H9 (cell line): ENCODE measurements at regions not wholly inside any gene's neighbourhood (a gene's known extent, or its start where the extent isn't known, plus 50 kb on each side); places are given as distances from the start of the nearest gene placed in this dataset.

Experiments
- DNase-seq: peaks from one replicate; pipeline ENCODE4 v3.0.0-alpha.2; 2017
- H2AFZ ChIP-seq: one replicate; pipeline ENCODE4 v1.6.1; 2013; ENCODE audit warnings: mild to moderate bottlenecking, low read length, control low read depth, moderate library complexity
- H2AK5ac ChIP-seq: 2 replicates; pipeline ENCODE4 v1.6.1; 2013; ENCODE audit warnings: low read length, control low read depth, mixed read lengths; ENCODE audit not compliant: insufficient read length
- H2BK120ac ChIP-seq: one replicate; pipeline ENCODE4 v1.6.1; 2013; ENCODE audit warnings: low read depth, mild to moderate bottlenecking, low read length, control low read depth, inconsistent platforms; ENCODE audit not compliant: poor library complexity, severe bottlenecking
- H2BK12ac ChIP-seq: 2 replicates; pipeline ENCODE4 v1.6.1; 2013; ENCODE audit warnings: low read length, control low read depth, mixed read lengths, low read depth; ENCODE audit not compliant: insufficient read length
- H2BK15ac ChIP-seq: 2 replicates; pipeline ENCODE4 v1.6.1; 2013; ENCODE audit warnings: low read depth, low read length, control low read depth
- H2BK20ac ChIP-seq: one replicate; pipeline ENCODE4 v1.6.1; 2013; ENCODE audit warnings: low read depth, mild to moderate bottlenecking, low read length, control low read depth, inconsistent platforms; ENCODE audit not compliant: poor library complexity, severe bottlenecking
- H2BK5ac ChIP-seq: 2 replicates; pipeline ENCODE4 v1.6.1; 2013; ENCODE audit warnings: low read length, control low read depth, mixed read lengths; ENCODE audit not compliant: insufficient read length
- H3K14ac ChIP-seq: 2 replicates; pipeline ENCODE4 v1.6.1; 2013; ENCODE audit warnings: low read length, control low read depth; ENCODE audit not compliant: insufficient read depth
- H3K18ac ChIP-seq: 2 replicates; pipeline ENCODE4 v1.6.1; 2013; ENCODE audit warnings: low read depth, mild to moderate bottlenecking, mixed read lengths, low read length, control low read depth; ENCODE audit not compliant: insufficient read length
- H3K23ac ChIP-seq: 2 replicates; pipeline ENCODE4 v1.6.1; 2013; ENCODE audit warnings: low read length, control low read depth, mixed read lengths, low read depth; ENCODE audit not compliant: insufficient read length
- H3K23me2 ChIP-seq: 2 replicates; pipeline ENCODE4 v1.6.1; 2013; ENCODE audit warnings: low read depth, mild to moderate bottlenecking, mixed read lengths, low read length, control low read depth; ENCODE audit not compliant: insufficient read length, poor library complexity, severe bottlenecking
- H3K27ac ChIP-seq: 2 replicates; pipeline ENCODE4 v1.5.1; 2013; ENCODE audit warnings: low read length, control low read depth, mixed read lengths, low read depth; ENCODE audit not compliant: insufficient read length
- H3K27me3 ChIP-seq: 2 replicates; pipeline ENCODE4 v1.6.1; 2013; ENCODE audit warnings: low read length, control low read depth, inconsistent platforms; ENCODE audit not compliant: insufficient read depth
- H3K4ac ChIP-seq: 2 replicates; pipeline ENCODE4 v1.6.1; 2013; ENCODE audit warnings: low read depth, mild to moderate bottlenecking, control low read depth, inconsistent platforms, low read length, moderate library complexity
- H3K4me1 ChIP-seq: 2 replicates; pipeline ENCODE4 v1.6.1; 2013; ENCODE audit warnings: low read length, control low read depth, inconsistent platforms; ENCODE audit not compliant: insufficient read depth
- H3K4me2 ChIP-seq: 2 replicates; pipeline ENCODE4 v1.6.1; 2013; ENCODE audit warnings: low read length, control low read depth, mixed read lengths; ENCODE audit not compliant: insufficient read length, insufficient read depth
- H3K56ac ChIP-seq: 2 replicates; pipeline ENCODE4 v1.6.1; 2013; ENCODE audit warnings: low read depth, mild to moderate bottlenecking, mixed read lengths, low read length, control low read depth; ENCODE audit not compliant: insufficient read length
- H3K79me1 ChIP-seq: 2 replicates; pipeline ENCODE4 v1.6.1; 2013; ENCODE audit warnings: low read depth, mild to moderate bottlenecking, moderate library complexity, low read length, control low read depth, inconsistent platforms; ENCODE audit not compliant: insufficient read depth, poor library complexity, severe bottlenecking
- H3K79me2 ChIP-seq: 2 replicates; pipeline ENCODE4 v1.6.1; 2013; ENCODE audit warnings: low read length, control low read depth, inconsistent platforms; ENCODE audit not compliant: insufficient read depth
- H3K9ac ChIP-seq: 2 replicates; pipeline ENCODE4 v1.6.1; 2013; ENCODE audit warnings: low read length, control low read depth, mixed read lengths; ENCODE audit not compliant: insufficient read length; ENCODE audit errors: extremely low read depth
- H3K9me3 ChIP-seq: one replicate; pipeline ENCODE4 v1.6.1; 2013; ENCODE audit warnings: low read depth, low read length, inconsistent platforms; ENCODE audit not compliant: control insufficient read depth
- H3T11ph ChIP-seq: one replicate; pipeline ENCODE4 v1.6.1; 2013; ENCODE audit warnings: mild to moderate bottlenecking, low read length, control low read depth, inconsistent platforms
- H4K20me1 ChIP-seq: one replicate; pipeline ENCODE4 v1.6.1; 2013; ENCODE audit not compliant: control insufficient read depth, insufficient read length, insufficient read depth
- H4K5ac ChIP-seq: 2 replicates; pipeline ENCODE4 v1.6.1; 2013; ENCODE audit warnings: low read depth, mild to moderate bottlenecking, mixed read lengths, low read length, control low read depth; ENCODE audit not compliant: insufficient read length
- H4K8ac ChIP-seq: replicated peaks from 2 replicates; pipeline ENCODE4 v1.6.1; 2013; ENCODE audit warnings: low read length, control low read depth, mixed read lengths, low read depth; ENCODE audit not compliant: insufficient read length
- H4K91ac ChIP-seq: 2 replicates; pipeline ENCODE4 v1.6.1; 2013; ENCODE audit warnings: low read depth, mild to moderate bottlenecking, moderate library complexity, mixed read lengths, low read length, control low read depth; ENCODE audit not compliant: insufficient read length
- H3K27ac Mint-ChIP-seq, 3 experiments: 2 replicates in 2 of 3; 3 replicates in 1 of 3; pipeline ENCODE4 v1.8.0; 2020 to 2021; ENCODE audit warnings: mixed read lengths in 3 of 3, mild to moderate bottlenecking in 1 of 3, moderate library complexity in 1 of 3
- H3K27me3 Mint-ChIP-seq: 2 replicates; pipeline ENCODE4 v1.8.0; 2021; ENCODE audit warnings: low read depth, mild to moderate bottlenecking, moderate library complexity, mixed read lengths
- H3K36me3 Mint-ChIP-seq, 3 experiments: 2 replicates in 2 of 3; 3 replicates in 1 of 3; pipeline ENCODE4 v1.8.0; 2020 to 2021; ENCODE audit warnings: low read depth in 3 of 3, mixed read lengths in 3 of 3; ENCODE audit not compliant: insufficient read depth in 1 of 3
- H3K4me1 Mint-ChIP-seq, 2 experiments: 2 replicates each; pipeline ENCODE4 v1.8.0; 2020; ENCODE audit warnings: mixed read lengths in 2 of 2
- H3K4me3 Mint-ChIP-seq, 2 experiments: 2 replicates in 1 of 2; 3 replicates in 1 of 2; pipeline ENCODE4 v1.8.0; 2020 to 2021; ENCODE audit warnings: mild to moderate bottlenecking in 2 of 2, mixed read lengths in 2 of 2, moderate library complexity in 1 of 2
- H3K9me3 Mint-ChIP-seq, 2 experiments: 2 replicates in 1 of 2; 3 replicates in 1 of 2; pipeline ENCODE4 v1.8.0; 2020; ENCODE audit warnings: mild to moderate bottlenecking in 2 of 2, mixed read lengths in 2 of 2, moderate library complexity in 1 of 2
- WGBS: extraction: QIAGEN DNeasy Blood & Tissue Kit; methylation state at CpG from one replicate; pipeline ENCODE4 v1.1.7; 2013; ENCODE audit warnings: missing lambda C conversion rate, low lambda C conversion rate, mixed read lengths; ENCODE audit not compliant: insufficient read length; ENCODE audit errors: extremely low coverage; 5-methylcytosine and 5-hydroxymethylcytosine counted together
- TF ChIP-seq, protein P1 (sequence below): fragments of 200-600 bp; sonication (generic); conservative IDR thresholded peaks from 3 replicates; pipeline ENCODE4 v1.8.0; 2021; ENCODE audit warnings: antibody characterized with exemption, mild to moderate bottlenecking

DNA sequence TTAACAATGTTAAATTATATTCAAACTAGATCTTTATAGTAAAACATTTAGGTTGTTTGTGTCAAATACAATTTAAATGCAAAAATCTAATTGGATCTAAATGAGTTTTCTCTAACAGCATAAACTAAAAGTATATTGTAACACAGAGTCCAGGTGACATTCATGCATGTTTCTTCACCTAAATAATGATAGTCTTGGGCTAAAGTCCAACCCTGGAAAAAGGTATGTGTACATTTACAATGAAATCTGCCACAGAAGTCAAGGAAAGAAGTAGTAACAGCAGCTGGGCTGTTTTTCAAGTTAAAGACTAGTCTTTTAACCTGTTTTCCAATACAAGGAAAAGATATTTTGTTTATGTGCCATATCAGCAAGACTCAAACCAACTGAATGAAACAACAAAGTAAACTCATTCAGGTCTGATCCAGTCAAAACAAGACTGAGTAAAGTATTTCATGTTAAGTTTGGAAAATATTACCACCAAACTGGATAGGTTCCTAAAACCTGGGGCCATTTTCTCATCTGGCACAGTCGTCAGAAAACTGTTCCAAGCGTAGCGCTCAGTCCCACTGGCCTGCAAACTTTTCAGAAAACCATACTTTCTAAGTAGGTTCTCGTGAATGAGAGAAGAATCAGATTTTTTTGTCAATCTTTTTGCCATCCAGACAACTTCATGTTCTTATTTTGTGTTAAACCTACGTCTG is 349.2 kb downstream of the HGF start:
- Histone ChIP-seq H4K8ac (no peak overlapping the region), H3K27ac (no peak overlapping the region), H2BK20ac (no peak overlapping the region), H3K9ac (no peak overlapping the region), H3K18ac (no peak overlapping the region), H3K4me2 (no peak overlapping the region), H2BK120ac (no peak overlapping the region), H2BK12ac (no peak overlapping the region), H2AK5ac (no peak overlapping the region), H2BK5ac (no peak overlapping the region), H2AFZ (no peak overlapping the region), H4K5ac (no peak overlapping the region), H3T11ph (no peak overlapping the region), H3K4ac (no peak overlapping the region), H3K9me3 (no peaks in the 10 kb centered on the region), H3K23me2 (no peaks in the 10 kb centered on the region), H3K14ac (no peak overlapping the region), H4K20me1 (no peaks in the 10 kb centered on the region), H3K79me2 (no peaks in the 10 kb centered on the region), H3K27me3 (no peaks in the 10 kb centered on the region), H3K4me1 (no peaks in the 10 kb centered on the region), H3K56ac (no peak overlapping the region), H3K79me1 (no peaks in the 10 kb centered on the region), H4K91ac (no peak overlapping the region), H3K23ac (no peak overlapping the region), H2BK15ac (no peak overlapping the region)
- DNase-seq: no peak
- Mint-ChIP-seq H3K36me3 (no peaks in the 10 kb centered on the region), H3K27ac (no peak overlapping the region), H3K9me3 (no peaks in the 10 kb centered on the region), H3K27me3 (no peaks in the 10 kb centered on the region), H3K4me1 (peaks cover 7 to 8% of the 10 kb centered on the region in 2 experiments), H3K4me3 (no peak overlapping the region)
- TF ChIP-seq, protein P1, sequence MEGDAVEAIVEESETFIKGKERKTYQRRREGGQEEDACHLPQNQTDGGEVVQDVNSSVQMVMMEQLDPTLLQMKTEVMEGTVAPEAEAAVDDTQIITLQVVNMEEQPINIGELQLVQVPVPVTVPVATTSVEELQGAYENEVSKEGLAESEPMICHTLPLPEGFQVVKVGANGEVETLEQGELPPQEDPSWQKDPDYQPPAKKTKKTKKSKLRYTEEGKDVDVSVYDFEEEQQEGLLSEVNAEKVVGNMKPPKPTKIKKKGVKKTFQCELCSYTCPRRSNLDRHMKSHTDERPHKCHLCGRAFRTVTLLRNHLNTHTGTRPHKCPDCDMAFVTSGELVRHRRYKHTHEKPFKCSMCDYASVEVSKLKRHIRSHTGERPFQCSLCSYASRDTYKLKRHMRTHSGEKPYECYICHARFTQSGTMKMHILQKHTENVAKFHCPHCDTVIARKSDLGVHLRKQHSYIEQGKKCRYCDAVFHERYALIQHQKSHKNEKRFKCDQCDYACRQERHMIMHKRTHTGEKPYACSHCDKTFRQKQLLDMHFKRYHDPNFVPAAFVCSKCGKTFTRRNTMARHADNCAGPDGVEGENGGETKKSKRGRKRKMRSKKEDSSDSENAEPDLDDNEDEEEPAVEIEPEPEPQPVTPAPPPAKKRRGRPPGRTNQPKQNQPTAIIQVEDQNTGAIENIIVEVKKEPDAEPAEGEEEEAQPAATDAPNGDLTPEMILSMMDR: no peak
- no CpG with 5 or more reads among the region's 5 CpGs for WGBS
